HFFc6 (cell line): ENCODE measurements at regions not wholly inside any gene's neighbourhood (a gene's known extent, or its start where the extent isn't known, plus 50 kb on each side); places are given as distances from the start of the nearest gene placed in this dataset.

ENCODE experiments used
- DNase-seq: peaks from one replicate; pipeline ENCODE4 v3.0.0-alpha.2; 2018
- H3K27ac Mint-ChIP-seq: 2 replicates; pipeline ENCODE4 v1.8.0; 2020; ENCODE audit warnings: mild to moderate bottlenecking, mixed read lengths
- H3K27me3 Mint-ChIP-seq: 2 replicates; pipeline ENCODE4 v1.8.0; 2021; ENCODE audit warnings: mild to moderate bottlenecking, moderate library complexity, mixed read lengths; ENCODE audit not compliant: insufficient read depth
- H3K36me3 Mint-ChIP-seq: 2 replicates; pipeline ENCODE4 v1.8.0; 2021; ENCODE audit warnings: low read depth, mixed read lengths
- H3K4me1 Mint-ChIP-seq: 2 replicates; pipeline ENCODE4 v1.8.0; 2020; ENCODE audit warnings: low read depth, mixed read lengths
- H3K4me3 Mint-ChIP-seq: 2 replicates; pipeline ENCODE4 v1.8.0; 2020; ENCODE audit warnings: mild to moderate bottlenecking, moderate library complexity, mixed read lengths
- H3K9me3 Mint-ChIP-seq: 2 replicates; pipeline ENCODE4 v1.8.0; 2020; ENCODE audit warnings: mild to moderate bottlenecking, mixed read lengths
- TF ChIP-seq, protein P1 (sequence below): fragments of 200-600 bp; sonication (generic); IDR thresholded peaks from 2 replicates; pipeline ENCODE4 v1.5.0; 2021; ENCODE audit warnings: antibody characterized with exemption, mild to moderate bottlenecking

DNA sequence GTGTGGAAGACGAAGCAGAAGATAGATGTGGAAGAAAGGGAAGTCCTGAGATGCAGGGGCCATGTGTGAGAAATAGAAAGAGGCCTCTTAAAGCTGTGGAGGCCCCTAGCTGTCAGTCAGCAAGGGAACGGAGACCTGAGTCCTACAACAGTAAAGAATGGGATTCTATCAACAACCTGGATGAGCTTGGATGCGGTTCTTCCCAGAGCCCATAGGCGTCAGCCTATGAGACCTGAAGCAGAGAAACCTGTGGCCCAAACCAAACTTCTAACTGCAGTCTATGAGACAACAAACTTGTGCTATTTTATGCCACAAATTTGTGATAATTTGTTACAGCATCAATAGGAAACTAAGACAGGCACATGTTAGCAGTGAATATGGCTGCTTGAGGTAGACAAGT is 583.7 kb downstream of the ADCYAP1 start:
- H3K9me3 Mint-ChIP-seq: peaks cover 37% of the 10 kb centered on the region
- H3K4me3 Mint-ChIP-seq: no peak overlapping the region
- H3K36me3 Mint-ChIP-seq: no peaks in the 10 kb centered on the region
- DNase-seq: no peak
- H3K4me1 Mint-ChIP-seq: no peaks in the 10 kb centered on the region
- TF ChIP-seq, protein P1, sequence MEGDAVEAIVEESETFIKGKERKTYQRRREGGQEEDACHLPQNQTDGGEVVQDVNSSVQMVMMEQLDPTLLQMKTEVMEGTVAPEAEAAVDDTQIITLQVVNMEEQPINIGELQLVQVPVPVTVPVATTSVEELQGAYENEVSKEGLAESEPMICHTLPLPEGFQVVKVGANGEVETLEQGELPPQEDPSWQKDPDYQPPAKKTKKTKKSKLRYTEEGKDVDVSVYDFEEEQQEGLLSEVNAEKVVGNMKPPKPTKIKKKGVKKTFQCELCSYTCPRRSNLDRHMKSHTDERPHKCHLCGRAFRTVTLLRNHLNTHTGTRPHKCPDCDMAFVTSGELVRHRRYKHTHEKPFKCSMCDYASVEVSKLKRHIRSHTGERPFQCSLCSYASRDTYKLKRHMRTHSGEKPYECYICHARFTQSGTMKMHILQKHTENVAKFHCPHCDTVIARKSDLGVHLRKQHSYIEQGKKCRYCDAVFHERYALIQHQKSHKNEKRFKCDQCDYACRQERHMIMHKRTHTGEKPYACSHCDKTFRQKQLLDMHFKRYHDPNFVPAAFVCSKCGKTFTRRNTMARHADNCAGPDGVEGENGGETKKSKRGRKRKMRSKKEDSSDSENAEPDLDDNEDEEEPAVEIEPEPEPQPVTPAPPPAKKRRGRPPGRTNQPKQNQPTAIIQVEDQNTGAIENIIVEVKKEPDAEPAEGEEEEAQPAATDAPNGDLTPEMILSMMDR: no peak
- H3K27ac Mint-ChIP-seq: no peak overlapping the region
- no peaks in the 10 kb centered on the region for H3K27me3 Mint-ChIP-seq

DNA sequence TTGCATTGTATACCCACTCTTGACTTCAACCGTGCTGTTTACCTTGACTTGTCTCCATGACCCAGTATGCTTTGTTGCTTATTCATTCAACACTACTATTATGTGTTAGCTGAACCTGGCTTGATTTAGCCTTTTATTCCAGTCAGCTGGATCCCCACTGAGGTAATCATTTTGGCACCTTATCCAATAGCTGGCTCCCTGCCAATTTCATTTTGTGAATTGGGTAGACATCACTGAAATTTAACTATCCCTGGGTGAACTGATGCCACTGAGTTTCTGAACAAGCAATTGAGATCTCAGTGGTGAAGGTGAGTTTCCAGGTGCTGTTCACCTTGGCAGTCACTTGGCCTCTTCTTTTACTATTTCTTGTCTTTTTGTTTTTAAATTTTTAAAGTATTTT is 584.3 kb downstream of the ADCYAP1 start:
- TF ChIP-seq, protein P1: no peak

DNA sequence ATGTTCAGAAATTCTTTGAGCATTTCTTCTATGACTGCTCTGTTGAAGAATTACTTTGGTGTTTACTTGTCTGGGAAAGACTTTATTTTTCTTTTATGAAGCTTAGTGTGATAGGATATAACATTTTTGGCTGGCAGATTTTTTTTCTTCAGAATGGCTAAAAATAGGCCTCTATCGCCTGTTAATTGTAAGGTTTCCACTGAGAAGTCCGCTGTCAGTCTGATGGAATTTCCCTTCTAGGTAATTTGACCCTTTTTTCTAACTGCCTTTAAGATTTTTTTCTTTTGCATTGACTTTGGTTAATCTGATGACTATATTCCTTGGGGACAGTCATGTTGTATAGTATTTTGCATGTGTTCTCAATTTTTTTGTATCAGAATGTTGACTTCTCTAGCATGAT is 590.7 kb downstream of the ADCYAP1 start:
- Mint-ChIP-seq H3K36me3 (no peaks in the 10 kb centered on the region; the same call in 1 of the 2 replicates), H3K9me3 (peaks cover 74% of the 10 kb centered on the region), H3K27ac (no peak overlapping the region), H3K27me3 (no peaks in the 10 kb centered on the region; the same call in none of the 2 replicates), H3K4me3 (no peak overlapping the region), H3K4me1 (no peaks in the 10 kb centered on the region)
- TF ChIP-seq, protein P1: no peak
- no peak for DNase-seq

More for the DNA sequence above, 584.3 kb downstream of the ADCYAP1 start:
- Mint-ChIP-seq H3K9me3 (peaks cover 40% of the 10 kb centered on the region), H3K36me3 (no peaks in the 10 kb centered on the region), H3K4me3 (no peak overlapping the region), H3K4me1 (no peaks in the 10 kb centered on the region), H3K27ac (no peak overlapping the region), H3K27me3 (no peaks in the 10 kb centered on the region)
- DNase-seq: no peak

DNA sequence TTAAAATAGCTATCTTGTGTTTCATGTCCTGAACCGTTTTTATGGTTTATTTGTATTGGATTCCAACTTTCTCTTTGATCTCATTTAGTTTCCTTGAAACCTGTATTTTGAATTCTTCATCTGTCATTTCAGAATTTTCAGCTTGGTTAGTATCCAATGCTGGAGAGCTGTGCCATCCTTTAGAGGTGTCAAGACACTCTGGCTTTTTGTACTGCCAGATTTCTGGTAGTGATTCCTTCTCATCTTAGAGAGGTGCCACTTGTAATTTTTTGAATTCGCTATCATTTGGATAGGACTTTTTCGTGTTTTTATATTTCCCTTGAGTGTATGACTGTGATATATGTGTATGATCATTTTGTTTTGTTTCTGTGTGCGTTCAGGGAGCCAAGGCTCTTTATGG is 591.4 kb downstream of the ADCYAP1 start:
- H3K4me1 Mint-ChIP-seq: no peaks in the 10 kb centered on the region
- TF ChIP-seq, protein P1: no peak
- H3K36me3 Mint-ChIP-seq: no peaks in the 10 kb centered on the region; the same call in 1 of the 2 replicates
- H3K27ac Mint-ChIP-seq: no peak overlapping the region
- H3K4me3 Mint-ChIP-seq: no peak overlapping the region
- peaks cover 73% of the 10 kb centered on the region for H3K9me3 Mint-ChIP-seq
- no peaks in the 10 kb centered on the region; the same call in none of the 2 replicates for H3K27me3 Mint-ChIP-seq
- no peak for DNase-seq

DNA sequence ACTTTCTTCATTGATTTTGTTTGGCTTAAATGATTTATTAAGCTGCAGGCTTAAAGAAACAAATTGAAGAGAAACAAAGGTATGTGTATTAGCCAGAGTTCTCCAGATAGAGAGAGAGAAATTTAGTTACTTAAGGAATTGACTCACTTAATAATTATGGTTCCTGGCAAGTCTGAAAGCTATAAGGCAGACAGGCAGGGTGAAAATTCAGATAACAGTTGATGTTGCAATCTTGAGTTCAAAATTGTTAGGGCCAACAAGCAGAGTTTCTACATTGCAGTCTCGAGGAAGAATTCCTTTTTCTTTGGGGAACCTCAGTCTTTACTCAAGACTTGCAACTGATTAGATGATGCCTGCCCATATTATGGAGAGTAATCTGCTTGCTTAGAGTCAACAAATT is 593.5 kb downstream of the ADCYAP1 start:
- TF ChIP-seq, protein P1: no peak
- DNase-seq: no peak
- Mint-ChIP-seq H3K27ac (no peak overlapping the region), H3K4me3 (no peak overlapping the region), H3K36me3 (no peaks in the 10 kb centered on the region; the same call in 1 of the 2 replicates), H3K4me1 (no peaks in the 10 kb centered on the region), H3K9me3 (peaks cover 64% of the 10 kb centered on the region), H3K27me3 (no peaks in the 10 kb centered on the region; the same call in none of the 2 replicates)

DNA sequence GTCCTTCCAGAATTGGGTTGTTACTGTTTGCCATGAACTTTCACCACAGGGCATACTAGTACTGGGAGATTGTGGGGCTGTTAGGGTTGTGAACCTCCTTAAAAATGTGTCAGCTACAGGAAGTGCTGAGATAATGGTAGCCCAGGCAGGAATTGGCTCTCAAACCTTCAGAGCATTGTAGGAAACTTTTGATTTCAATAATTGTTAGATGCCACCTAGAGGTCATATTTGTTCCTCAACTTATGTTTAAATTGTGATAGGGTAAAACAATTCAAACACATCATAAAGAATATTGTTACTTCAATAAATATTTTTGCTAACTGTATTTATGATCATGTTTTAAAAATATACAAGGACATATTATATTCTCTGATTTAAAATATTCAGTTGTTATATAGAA is 594.6 kb downstream of the ADCYAP1 start:
- peaks cover 61% of the 10 kb centered on the region for H3K9me3 Mint-ChIP-seq
- H3K4me1 Mint-ChIP-seq: no peaks in the 10 kb centered on the region
- H3K4me3 Mint-ChIP-seq: no peak overlapping the region
- H3K27ac Mint-ChIP-seq: no peak overlapping the region
- no peaks in the 10 kb centered on the region; the same call in 1 of the 2 replicates for H3K36me3 Mint-ChIP-seq
- DNase-seq: no peak
- no peaks in the 10 kb centered on the region; the same call in none of the 2 replicates for H3K27me3 Mint-ChIP-seq
- TF ChIP-seq, protein P1: peak; percentile 27; the same call in 1 of the 2 replicates
